K562 (cell line): ENCODE measurements at regions not wholly inside any gene's neighbourhood (a gene's known extent, or its start where the extent isn't known, plus 50 kb on each side); places are given as distances from the start of the nearest gene placed in this dataset.

ENCODE experiments used
- CHD7 ChIP-seq: fragments of 200-600 bp; sonication (generic); IDR thresholded peaks from one replicate; pipeline ENCODE4 v1.6.1; 2012; ENCODE audit warnings: mild to moderate bottlenecking, low read depth, low read length, inconsistent platforms
- FOSL1 ChIP-seq: fragments of 200-800 bp; sonication (Bioruptor generic); conservative IDR thresholded peaks from 2 replicates; pipeline ENCODE4 v1.6.1; 2016; ENCODE audit warnings: missing genetic modification characterization, missing compliant biosample characterization
- MIER1 ChIP-seq: fragments of 450-650 bp; IDR thresholded peaks from 2 replicates; pipeline ENCODE4 v1.6.1; 2016; ENCODE audit warnings: antibody characterized with exemption, mild to moderate bottlenecking, low read depth
- SAFB2 ChIP-seq: fragments of 200-400 bp; formaldehyde crosslinking; IDR thresholded peaks from 2 replicates; pipeline ENCODE4 v1.6.1; 2018; ENCODE audit warnings: borderline replicate concordance, low read length, low read depth, moderate library complexity; ENCODE audit not compliant: severe bottlenecking
- THRAP3 ChIP-seq: fragments of 450-650 bp; IDR thresholded peaks from 2 replicates; pipeline ENCODE4 v1.6.1; 2016; ENCODE audit warnings: mild to moderate bottlenecking, inconsistent platforms, borderline replicate concordance
- ZBTB5 ChIP-seq: fragments of 450-650 bp; IDR thresholded peaks from 2 replicates; pipeline ENCODE4 v1.6.1; 2017; ENCODE audit warnings: antibody characterized with exemption
- ZNF407 ChIP-seq: fragments of 450-650 bp; IDR thresholded peaks from 2 replicates; pipeline ENCODE4 v1.6.1; 2016; ENCODE audit warnings: low read depth

- no peak for TF ChIP-seq ZNF407
- no peak for TF ChIP-seq FOSL1 (tag)
- no peak for TF ChIP-seq THRAP3
- no peak for TF ChIP-seq CHD7
- no peak for TF ChIP-seq MIER1
- no peak for TF ChIP-seq ZBTB5
- TF ChIP-seq SAFB2: no peak
Observed at GRCh38 chr7:24501009-24501408, 72.2 kb upstream of the PALS2 start (continued).
